K562 (cell line): ENCODE measurements at regions not wholly inside any gene's neighbourhood (a gene's known extent, or its start where the extent isn't known, plus 50 kb on each side); places are given as distances from the start of the nearest gene placed in this dataset.

Experiments
- ATAC-seq: fragments of 200-7000 bp; cut with Tn5 transposase; 3 replicates; pipeline ENCODE4 v1.9.1; 2020; ENCODE audit warnings: moderate library complexity
- BruUV-seq: library from RNA; stranded (reverse); fragments of 400-500 nt; replicated peaks from 2 replicates; lab custom pipeline; 2021; lab: Mats Ljungman, UMichigan
- CTCF ChIA-PET: fragments of 300-600 bp; formaldehyde crosslinking; extraction: SDS; loops from one replicate; lab custom pipeline; 2021; ENCODE audit warnings: low intra/inter-chr PET ratio; lab: Yijun Ruan, JAX
- POLR2A ChIA-PET: fragments of 300-600, 350-650 bp; sonication (Branson Sonifier 250); formaldehyde crosslinking; extraction: SDS; loops from one replicate; lab custom pipeline; 2021; ENCODE audit warnings: antibody characterized with exemption, inconsistent platforms; lab: Yijun Ruan, JAX
- DNase-seq, 4 experiments: peaks; one replicate each; pipeline versions ENCODE4 v3.0.0 to v3.0.0-alpha.2; 2011 to 2018; ENCODE audit warnings: low spot score in 3 of 4, mixed read lengths in 3 of 4; ENCODE audit errors: extremely low read depth in 1 of 4
- FAIRE-seq: peaks from 2 replicates; lab custom pipeline; 2011; peaks lifted over from hg19 to GRCh38; lab: Jason Lieb, UNC
- H2AFZ ChIP-seq: 2 replicates; pipeline ENCODE4 v1.6.0; 2011; ENCODE audit warnings: low read depth, low read length, control low read depth, inconsistent platforms
- H3K27ac ChIP-seq: fragments of 200-600 bp; 3 replicates; pipeline ENCODE4 v1.8.0; 2011; ENCODE audit warnings: low read depth, mild to moderate bottlenecking, control low read depth, inconsistent platforms, low read length, moderate library complexity, mixed read lengths; ENCODE audit errors: extremely low read depth
- H3K27me3 ChIP-seq, 2 experiments: fragments of 300-600 bp in 1 of 2; 2 replicates in 1 of 2; 3 replicates in 1 of 2; pipeline versions ENCODE4 v1.6.0 to v1.8.0; 2011; ENCODE audit warnings: inconsistent platforms in 2 of 2, low read length in 2 of 2, mild to moderate bottlenecking in 1 of 2, mixed read lengths in 1 of 2, moderate library complexity in 1 of 2; ENCODE audit not compliant: control insufficient read depth in 2 of 2, insufficient read depth in 2 of 2
- H3K36me3 ChIP-seq: fragments of 300-600 bp; 3 replicates; pipeline ENCODE4 v1.8.0; 2011; ENCODE audit warnings: mild to moderate bottlenecking, low read length, inconsistent platforms; ENCODE audit not compliant: control insufficient read depth, insufficient read depth
- H3K4me1 ChIP-seq, 2 experiments: fragments of 200-600 bp in 1 of 2; replicated peaks in 1 of 2; 2 replicates in 1 of 2; 3 replicates in 1 of 2; pipeline versions ENCODE4 v1.5.1 to v1.8.0; 2011; ENCODE audit warnings: inconsistent platforms in 2 of 2, low read length in 2 of 2, mild to moderate bottlenecking in 1 of 2, mixed read lengths in 1 of 2, moderate library complexity in 1 of 2; ENCODE audit not compliant: control insufficient read depth in 2 of 2, insufficient read depth in 2 of 2
- H3K4me2 ChIP-seq: 2 replicates; pipeline ENCODE4 v1.6.1; 2011; ENCODE audit warnings: low read length, control low read depth, inconsistent platforms, mixed read lengths; ENCODE audit not compliant: insufficient read depth
- H3K4me3 ChIP-seq: fragments of 200-600 bp; sonication (generic), shearing (Covaris generic); 2 replicates; pipeline ENCODE4 v1.5.1; 2016; ENCODE audit warnings: control low read depth, inconsistent platforms
- H3K79me2 ChIP-seq: fragments of 200-600 bp; 3 replicates; pipeline ENCODE4 v1.8.0; 2011; ENCODE audit warnings: low read length, inconsistent platforms; ENCODE audit not compliant: control insufficient read depth, insufficient read depth
- H3K9ac ChIP-seq, 2 experiments: 2 replicates each; pipeline versions ENCODE4 v1.6.0 to v1.6.1; 2011; ENCODE audit warnings: low read depth in 2 of 2, low read length in 2 of 2, control low read depth in 1 of 2, inconsistent platforms in 1 of 2, mild to moderate bottlenecking in 1 of 2, mixed read lengths in 1 of 2; ENCODE audit not compliant: insufficient read depth in 1 of 2
- H3K9me1 ChIP-seq: one replicate; pipeline ENCODE4 v1.6.0; 2011; ENCODE audit warnings: inconsistent platforms, mild to moderate bottlenecking, low read length, moderate library complexity; ENCODE audit not compliant: control insufficient read depth, insufficient read depth
- H3K9me3 ChIP-seq: replicated peaks from 2 replicates; pipeline ENCODE4 v1.5.1; 2011; ENCODE audit warnings: low read depth, low read length, inconsistent platforms; ENCODE audit not compliant: control insufficient read depth, insufficient read depth
- H4K20me1 ChIP-seq: replicated peaks from 2 replicates; pipeline ENCODE4 v1.6.1; 2011; ENCODE audit warnings: low read length, inconsistent platforms, mixed read lengths; ENCODE audit not compliant: control insufficient read depth, insufficient read depth
- CEBPB ChIP-seq: fragments of 450-650 bp; IDR thresholded peaks from 2 replicates; pipeline ENCODE4 v1.6.1; 2016; ENCODE audit warnings: missing genetic modification characterization, missing compliant biosample characterization
- CEBPG ChIP-seq, 3 experiments: fragments of 200-800 bp in 1 of 3; sonication (Bioruptor generic) in 1 of 3; sonication (generic) in 1 of 3; formaldehyde crosslinking in 1 of 3; IDR thresholded peaks in 2 of 3; conservative IDR thresholded peaks in 1 of 3; 2 replicates each; pipeline versions ENCODE4 v1.6.1 to v1.8.0; 2016 to 2022; ENCODE audit warnings: missing compliant biosample characterization in 2 of 3, missing genetic modification characterization in 2 of 3, mild to moderate bottlenecking in 1 of 3, missing genetic modification reagents in 1 of 3
- ELF1 ChIP-seq: fragments of 200-800 bp; sonication (Bioruptor generic); IDR thresholded peaks from 2 replicates; pipeline ENCODE4 v1.6.1; 2016; ENCODE audit warnings: missing genetic modification characterization, missing compliant biosample characterization
- FOSL1 ChIP-seq: fragments of 200-800 bp; sonication (Bioruptor generic); conservative IDR thresholded peaks from 2 replicates; pipeline ENCODE4 v1.6.1; 2016; ENCODE audit warnings: missing genetic modification characterization, missing compliant biosample characterization
- HDAC6 ChIP-seq: IDR thresholded peaks from 2 replicates; pipeline ENCODE4 v1.6.1; 2012; ENCODE audit warnings: low read depth, mild to moderate bottlenecking, control low read depth, inconsistent platforms, low read length, moderate library complexity
- KDM4B ChIP-seq, 2 experiments: fragments of 450-650 bp in 1 of 2; sonication (generic) in 1 of 2; IDR thresholded peaks; 2 replicates each; pipeline ENCODE4 v1.6.1; 2016 to 2017; ENCODE audit warnings: borderline replicate concordance in 2 of 2, antibody characterized with exemption in 1 of 2, low read depth in 1 of 2, mild to moderate bottlenecking in 1 of 2
- SMAD2 ChIP-seq: fragments of 150-350 bp; IDR thresholded peaks from 2 replicates; pipeline ENCODE4 v1.6.1; 2014; ENCODE audit warnings: low read depth, mild to moderate bottlenecking, low read length
- TCFL5 ChIP-seq: fragments of 250-450 bp; sonication (Bioruptor Pico); conservative IDR thresholded peaks from 2 replicates; pipeline ENCODE4 v1.6.1; 2021; ENCODE audit warnings: mild to moderate bottlenecking, moderate library complexity, matching md5 sums
- ZNF668 ChIP-seq: fragments of 250-450 bp; sonication (Bioruptor Pico); IDR thresholded peaks from 2 replicates; pipeline ENCODE4 v1.8.0; 2022; ENCODE audit warnings: mild to moderate bottlenecking, inconsistent platforms
- WGBS: fragments of 100-300 bp; shearing (Covaris generic); methylation state at CpG from one replicate; pipeline ENCODE4 v1.1.6; 2016; ENCODE audit warnings: low coverage, mixed read lengths; ENCODE audit not compliant: insufficient coverage; ENCODE audit errors: missing lambda C conversion rate; 5-methylcytosine and 5-hydroxymethylcytosine counted together
- in situ Hi-C: fragments of 300-500 bp; cut with MboI; formaldehyde crosslinking; loops from 4 replicates; pipeline ENCODE4 v1.15.0; 2018; ENCODE audit warnings: inconsistent platforms, mixed read lengths
- intact Hi-C: fragments of 100-400 bp; cut with micrococcal nuclease; formaldehyde crosslinking; loops from 2 replicates; pipeline ENCODE4 v1.14.2; 2022
- TF ChIP-seq, protein P1 (sequence below): IDR thresholded peaks from 2 replicates; pipeline ENCODE4 v1.6.1; 2014; ENCODE audit warnings: antibody characterized with exemption

DNA sequence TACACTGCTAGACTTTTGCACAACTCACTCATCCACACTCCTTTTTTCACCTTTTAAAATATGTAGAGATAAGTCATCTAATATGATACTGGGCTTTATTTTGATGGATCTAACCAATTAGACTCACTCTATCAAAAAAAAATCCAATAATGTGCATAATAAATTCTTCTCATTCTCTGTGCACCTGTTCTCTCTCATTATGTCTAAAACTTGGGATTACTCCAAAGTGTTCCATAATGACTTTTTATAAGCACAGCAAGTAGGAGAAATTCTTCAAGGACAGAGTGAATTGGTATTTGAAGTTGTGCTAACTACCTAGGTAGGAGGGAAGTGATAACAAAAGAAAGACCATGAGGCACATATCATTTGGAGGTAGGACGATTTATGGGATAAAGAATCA, 1438.8 kb downstream of the PCDH7 start:
- Histone ChIP-seq H3K79me2 (no peaks in the 10 kb centered on the region), H3K4me3 (no peak overlapping the region), H3K9me3 (no peaks in the 10 kb centered on the region)
- no peak for DNase-seq
- POLR2A ChIA-PET, result no interaction called here
- no peak for TF ChIP-seq SMAD2
- TF ChIP-seq, all 486 proteins: peak for 0
- H3K36me3 ChIP-seq, result no peaks in the 10 kb centered on the region
- no peak for FAIRE-seq
- no peak overlapping the region for H3K9ac ChIP-seq
- H2AFZ ChIP-seq, result no peak overlapping the region
- no peaks in the 10 kb centered on the region for H3K4me1 ChIP-seq
- WGBS, result 58% methylated on average over 1 of the region's 1 CpG
- no peak overlapping the region for H3K27ac ChIP-seq
- intact Hi-C loops (no loop called here), in situ Hi-C loops (no loop called here)
- no peak for ATAC-seq
- no peaks in the 10 kb centered on the region for H4K20me1 ChIP-seq
- CTCF ChIA-PET, result no interaction called here
- no peaks in the 10 kb centered on the region for H3K27me3 ChIP-seq
- no TSS peak for BruUV-seq
- H3K4me2 ChIP-seq, result no peak overlapping the region
- H3K9me1 ChIP-seq, result no peaks in the 10 kb centered on the region

DNA sequence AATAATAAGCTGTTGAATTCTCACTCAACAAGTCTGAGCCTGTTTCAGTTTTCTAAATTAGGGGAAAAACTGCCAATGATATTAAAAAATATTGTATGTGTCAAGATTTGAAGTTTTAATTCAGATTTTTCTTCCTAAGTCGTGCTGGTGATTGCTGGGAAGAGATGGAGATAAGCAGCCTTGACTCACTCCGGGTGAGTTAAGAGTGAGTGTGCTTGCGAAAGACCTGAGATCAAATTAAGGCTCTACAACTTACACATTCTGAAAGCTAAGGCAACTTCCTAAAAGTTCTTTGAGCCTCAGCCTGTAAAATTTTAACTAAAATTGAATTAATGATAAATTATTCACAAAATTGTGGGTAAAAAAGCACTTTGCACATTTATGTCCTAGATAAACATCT, 1441.2 kb downstream of the PCDH7 start:
- Histone ChIP-seq H3K9me1 (no peaks in the 10 kb centered on the region), H3K4me2 (no peak overlapping the region), H3K9me3 (no peaks in the 10 kb centered on the region), H3K27ac (no peak overlapping the region), H3K9ac (no peak overlapping the region), H4K20me1 (no peaks in the 10 kb centered on the region), H3K4me3 (no peak overlapping the region), H3K27me3 (no peaks in the 10 kb centered on the region), H3K79me2 (no peaks in the 10 kb centered on the region), H3K36me3 (no peaks in the 10 kb centered on the region), H2AFZ (no peak overlapping the region), H3K4me1 (no peaks in the 10 kb centered on the region)
- CTCF ChIA-PET, result no interaction called here
- in situ Hi-C loops (no loop called here), intact Hi-C loops (no loop called here)
- ATAC-seq (no peak), FAIRE-seq (peak; percentile 59), DNase-seq (no peak)
- 31% methylated on average over 3 of the region's 3 CpGs for WGBS
- POLR2A ChIA-PET, result no interaction called here
- BruUV-seq, result no TSS peak
- TF ChIP-seq ELF1 (no peak), CEBPB (peak; percentile 75), ZNF668 (CRISPR knock-in tag) (no peak), TCFL5 (no peak), FOSL1 (peak; percentile 37; the same call in 1 of the 2 replicates), HDAC6 (no peak), CEBPG (CRISPR knock-in tag; IDR thresholded peaks at IDR 0.05) (no peak), CEBPG (tag; conservative IDR thresholded peaks at IDR 0.05 in 1 of 2, IDR thresholded peaks at IDR 0.05 in 1 of 2) (peak; percentile 36 to 48; a peak in 2 of 4 replicates), KDM4B (IDR thresholded peaks at IDR 0.05; ENCODE audit: borderline replicate concordance in 2 of 2, low read depth in 1 of 2) (no peak)
- TF ChIP-seq, protein P1, sequence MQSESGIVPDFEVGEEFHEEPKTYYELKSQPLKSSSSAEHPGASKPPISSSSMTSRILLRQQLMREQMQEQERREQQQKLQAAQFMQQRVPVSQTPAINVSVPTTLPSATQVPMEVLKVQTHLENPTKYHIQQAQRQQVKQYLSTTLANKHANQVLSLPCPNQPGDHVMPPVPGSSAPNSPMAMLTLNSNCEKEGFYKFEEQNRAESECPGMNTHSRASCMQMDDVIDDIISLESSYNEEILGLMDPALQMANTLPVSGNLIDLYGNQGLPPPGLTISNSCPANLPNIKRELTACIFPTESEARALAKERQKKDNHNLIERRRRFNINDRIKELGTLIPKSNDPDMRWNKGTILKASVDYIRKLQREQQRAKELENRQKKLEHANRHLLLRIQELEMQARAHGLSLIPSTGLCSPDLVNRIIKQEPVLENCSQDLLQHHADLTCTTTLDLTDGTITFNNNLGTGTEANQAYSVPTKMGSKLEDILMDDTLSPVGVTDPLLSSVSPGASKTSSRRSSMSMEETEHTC, result no peak
